Glomerular visceral epithelial cell (primary cell): ENCODE measurements at regions not wholly inside any gene's neighbourhood (a gene's known extent, or its start where the extent isn't known, plus 50 kb on each side); places are given as distances from the start of the nearest gene placed in this dataset.

Experiments used
- DNase-seq: peaks from one replicate; pipeline ENCODE4 v3.0.0-alpha.2; 2016; ENCODE audit errors: extremely low spot score

DNA sequence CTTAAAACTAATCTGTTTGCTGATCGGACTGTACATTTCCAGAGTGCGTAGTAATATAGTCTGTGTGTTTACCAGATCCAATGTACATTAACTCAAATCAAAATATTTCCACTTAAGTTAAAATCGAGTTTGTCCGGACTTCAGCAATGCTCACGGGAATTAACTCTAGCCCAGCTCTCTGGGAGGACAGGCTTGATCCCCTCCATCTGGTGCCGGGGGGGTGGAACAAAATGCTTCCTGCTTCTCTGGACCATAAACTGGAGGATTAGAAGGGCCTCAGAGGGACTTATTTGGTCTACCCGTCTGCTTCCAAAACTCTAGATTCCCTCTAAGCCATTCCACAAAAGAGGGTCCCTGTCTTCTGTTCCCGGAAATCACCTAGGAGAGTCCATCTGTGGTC is 511.2 kb downstream of the BUD13 start:
- DNase-seq, result no peak

DNA sequence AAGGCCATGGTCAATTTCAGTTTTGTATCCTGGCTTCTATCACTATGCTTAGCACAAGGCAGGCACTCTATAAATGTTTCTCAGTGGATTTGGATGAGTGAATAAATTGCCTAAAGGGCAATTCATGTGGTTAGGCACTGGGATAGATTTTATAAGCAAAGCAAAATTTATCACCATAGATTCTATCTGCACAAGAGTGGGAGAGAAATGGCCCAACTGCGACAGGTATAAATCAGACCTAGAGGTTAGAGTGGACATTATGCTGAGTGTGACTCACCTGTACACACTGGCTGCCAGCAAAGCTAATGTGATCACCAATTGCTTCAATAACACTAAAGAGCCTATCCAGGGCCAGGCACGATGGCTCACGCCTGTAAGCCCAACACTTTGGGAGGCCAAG is 514.0 kb downstream of the BUD13 start:
- DNase-seq, result no peak

DNA sequence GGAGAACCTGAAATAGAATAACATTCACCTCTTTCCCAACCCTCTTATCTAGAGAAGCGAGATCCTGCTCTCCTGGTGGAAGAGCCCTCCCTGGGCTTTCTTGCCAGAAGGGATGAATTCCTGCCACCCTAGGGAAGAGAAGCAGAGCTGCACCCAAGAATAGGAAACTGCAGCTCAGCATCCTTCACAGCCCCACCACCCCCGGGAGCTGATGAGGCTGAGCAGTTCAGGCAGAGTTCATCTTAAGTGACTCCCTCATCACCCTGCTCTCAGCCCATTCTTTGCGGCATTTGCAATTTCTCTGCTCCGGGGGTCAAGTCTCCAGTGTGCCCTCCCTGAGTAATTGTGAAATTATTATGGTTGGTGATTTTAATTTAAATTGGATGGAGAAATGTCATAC is 514.9 kb downstream of the BUD13 start:
- DNase-seq, result no peak

DNA sequence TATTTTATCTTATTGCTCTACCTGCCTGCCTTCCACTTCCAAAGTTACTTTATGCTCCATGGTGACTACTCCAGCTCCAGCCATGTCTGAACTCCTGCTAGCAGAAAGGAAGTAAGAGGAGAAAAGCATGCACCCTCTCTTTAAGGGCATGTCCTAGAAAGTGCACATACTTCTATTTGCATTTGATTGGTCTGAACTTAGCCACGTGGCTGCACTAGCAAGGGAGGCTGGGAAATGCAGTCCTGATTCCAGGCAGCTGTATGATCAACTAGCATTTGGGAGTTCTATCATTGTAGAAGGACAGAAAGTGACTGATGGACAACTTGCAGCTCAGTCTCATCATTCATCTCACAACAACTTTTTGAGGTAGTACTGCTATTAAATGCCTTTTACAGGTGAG is 515.7 kb downstream of the BUD13 start:
- DNase-seq, result no peak

DNA sequence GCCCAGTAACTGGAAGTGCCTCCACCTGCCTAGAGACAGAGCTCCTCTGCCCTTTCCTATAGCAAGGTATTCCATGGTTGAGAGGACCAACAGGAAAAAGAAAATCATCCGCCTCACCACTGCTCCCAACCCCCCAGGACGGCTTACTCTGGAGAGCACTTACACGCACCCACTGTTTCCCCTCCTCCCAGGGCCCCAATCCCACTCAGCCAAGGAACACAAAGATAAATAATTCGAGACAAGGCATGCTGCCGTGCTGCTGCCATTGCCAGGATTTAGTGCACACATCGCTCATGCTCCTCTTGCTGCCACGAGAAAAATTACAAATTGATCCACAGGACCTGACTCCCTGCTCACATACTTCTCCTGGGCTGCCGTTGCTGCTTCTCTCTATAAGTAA is 516.6 kb downstream of the BUD13 start:
- DNase-seq, result no peak

DNA sequence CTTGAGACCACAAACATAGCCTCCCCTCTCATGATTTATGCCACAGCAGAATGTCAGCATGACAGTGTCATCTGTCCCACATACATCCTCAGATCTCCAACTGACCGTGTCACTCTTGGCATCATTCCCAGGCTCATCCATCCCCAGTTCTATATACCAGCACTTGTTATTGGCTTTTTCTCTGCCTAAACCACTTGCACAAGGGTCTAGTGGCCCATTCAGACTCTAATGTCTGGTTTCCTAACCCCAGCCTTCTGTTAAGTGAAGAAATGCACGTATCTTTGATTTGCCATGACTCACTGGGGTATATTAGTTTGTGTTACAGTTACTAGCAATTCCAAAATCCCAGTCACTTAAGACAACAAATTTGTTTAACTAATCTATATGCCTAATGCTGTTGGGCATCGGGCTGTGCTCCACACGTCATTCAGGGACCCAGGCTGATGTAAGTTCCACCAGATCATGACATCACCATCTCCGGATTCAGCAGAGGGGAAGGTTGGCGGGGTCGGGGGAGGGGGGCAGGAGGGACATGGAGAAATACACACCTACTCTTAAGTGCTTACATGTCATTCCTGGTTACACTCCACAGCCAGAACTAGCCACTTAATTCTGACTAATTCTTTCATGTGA is 517.4 kb downstream of the BUD13 start:
- DNase-seq, result no peak

DNA sequence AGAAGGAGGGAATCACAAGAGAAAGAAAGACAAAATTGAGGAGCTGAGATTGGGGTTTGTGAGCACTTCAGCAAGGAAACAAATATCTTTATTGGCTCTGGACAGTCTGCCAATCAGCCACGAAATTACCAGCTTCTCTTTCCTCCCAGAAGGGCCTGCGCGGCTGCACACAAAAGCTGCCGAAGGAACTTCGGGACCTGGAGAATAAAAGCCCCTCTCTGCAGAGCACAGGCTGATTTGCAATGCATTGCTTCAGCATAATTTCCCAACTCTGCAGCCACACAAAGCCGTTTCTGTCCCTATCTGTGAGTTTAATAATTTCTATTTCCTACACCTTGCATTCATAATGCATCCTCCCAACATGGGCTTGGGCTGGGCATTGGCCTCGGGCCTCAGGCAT is 522.6 kb downstream of the BUD13 start:
- no peak for DNase-seq

DNA sequence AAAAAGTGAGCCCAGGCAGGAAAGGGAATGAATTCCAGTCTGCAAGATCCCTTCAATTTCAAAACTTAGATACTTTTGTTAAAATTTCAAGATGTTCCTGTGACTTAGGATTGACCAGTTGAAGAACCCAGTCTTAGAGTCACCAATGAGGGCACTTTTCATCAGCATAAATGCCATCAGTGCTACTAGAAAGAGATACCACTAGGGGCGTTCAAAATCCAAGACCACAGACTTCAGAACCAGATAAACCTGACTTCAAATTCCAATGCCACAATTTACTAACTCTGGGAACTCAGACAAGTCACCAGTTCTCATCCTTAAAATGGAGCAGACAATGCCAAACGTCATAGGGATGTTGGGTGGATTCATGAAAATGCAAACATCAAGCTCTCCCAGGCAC is 523.2 kb downstream of the BUD13 start:
- DNase-seq, result no peak

DNA sequence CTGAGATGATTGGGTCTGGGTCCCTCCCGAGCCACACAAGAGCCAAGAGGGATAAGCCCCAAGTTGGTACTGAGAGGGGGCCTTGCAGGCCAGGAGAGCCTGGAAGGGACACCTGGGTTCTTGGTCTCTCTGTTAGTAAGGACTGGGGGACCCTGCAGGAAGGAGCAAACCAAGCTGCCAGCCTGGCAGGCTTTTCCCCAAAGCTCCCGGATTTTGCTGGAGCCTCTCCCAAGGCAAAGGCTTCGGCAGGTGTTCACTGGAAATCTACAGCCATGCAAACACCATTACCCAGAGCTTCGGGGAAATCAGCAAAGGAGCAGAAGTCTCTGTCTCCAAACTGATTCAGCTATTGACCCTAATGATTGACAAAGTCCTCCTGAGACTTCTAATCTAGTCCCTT is 527.9 kb downstream of the BUD13 start:
- DNase-seq, result no peak

DNA sequence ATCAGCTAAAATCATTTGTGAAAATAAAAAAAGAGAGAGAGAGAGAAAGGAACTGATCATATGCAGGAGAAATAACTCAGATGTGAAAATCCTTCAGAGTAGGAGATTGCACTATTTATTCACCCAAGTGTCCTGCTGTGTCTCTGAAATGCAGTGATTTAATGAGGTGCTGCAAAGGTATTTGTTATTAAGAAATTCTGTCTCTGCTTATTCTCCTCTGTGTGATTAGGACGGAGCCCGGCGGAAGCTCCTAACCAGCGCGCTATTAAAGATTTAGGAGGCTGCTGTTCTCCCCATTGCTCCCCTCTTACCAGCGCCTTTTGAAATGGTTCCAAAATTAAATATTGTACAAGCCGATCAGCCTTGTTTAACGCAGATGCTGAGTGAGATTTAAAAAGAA is 528.3 kb downstream of the BUD13 start:
- no peak for DNase-seq

DNA sequence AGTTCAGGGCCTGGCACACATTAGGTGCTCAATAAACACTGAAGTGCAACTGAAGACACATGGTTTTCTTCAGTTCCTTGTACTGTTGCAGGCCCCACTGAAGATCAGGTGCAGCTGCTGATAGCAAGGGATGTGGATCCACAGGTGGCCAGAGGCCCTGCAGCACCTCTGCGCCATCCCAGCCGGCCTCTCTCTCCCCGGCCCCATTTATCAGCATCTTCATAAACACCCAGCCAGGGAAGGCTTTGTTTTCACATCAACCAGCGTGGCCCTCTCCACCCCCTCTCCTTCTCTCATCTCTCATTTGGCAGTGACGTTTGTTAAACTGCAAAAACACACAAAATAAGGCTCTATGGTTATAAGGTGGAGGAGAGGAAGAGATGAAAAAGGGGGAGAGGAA is 528.8 kb downstream of the BUD13 start:
- DNase-seq, result no peak

DNA sequence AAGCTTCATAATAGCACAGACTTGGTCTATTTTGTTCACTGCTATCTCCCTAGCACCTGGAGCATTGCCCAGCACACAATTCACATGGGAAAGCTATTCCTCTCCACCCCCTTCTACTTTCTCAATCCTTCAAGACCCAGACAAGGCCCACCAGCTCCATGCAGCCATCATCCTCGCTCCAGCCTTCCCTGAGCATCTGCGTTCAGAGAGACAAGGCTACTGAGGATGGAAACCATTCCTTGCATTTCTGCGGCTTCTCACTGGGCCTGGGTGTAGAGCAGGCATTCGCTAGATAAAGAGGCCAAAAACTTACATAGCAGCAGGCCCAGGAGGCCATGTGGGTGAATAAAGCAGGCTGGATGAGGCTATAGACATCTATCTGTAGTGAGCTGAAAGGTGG is 530.8 kb downstream of the BUD13 start:
- DNase-seq, result no peak

DNA sequence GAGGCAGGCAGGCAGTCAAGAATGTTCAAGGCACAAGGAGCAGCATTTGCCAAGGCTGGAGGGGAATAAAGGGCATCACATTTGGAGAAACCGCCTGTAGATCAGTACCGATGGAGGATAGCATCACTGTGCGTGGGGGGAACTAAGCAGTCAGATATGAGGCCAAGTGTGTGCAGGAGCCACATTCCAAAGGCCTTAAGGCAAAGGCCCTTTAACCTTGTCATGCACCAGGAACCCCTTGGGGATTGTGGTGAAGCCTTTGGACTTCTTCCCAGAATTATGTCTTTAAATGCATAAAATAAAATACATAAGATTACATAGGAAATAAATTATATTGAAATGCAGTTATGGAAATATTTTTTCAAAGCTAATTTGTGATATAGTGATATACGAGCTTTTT is 532.1 kb downstream of the BUD13 start:
- peak; percentile 6 for DNase-seq

DNA sequence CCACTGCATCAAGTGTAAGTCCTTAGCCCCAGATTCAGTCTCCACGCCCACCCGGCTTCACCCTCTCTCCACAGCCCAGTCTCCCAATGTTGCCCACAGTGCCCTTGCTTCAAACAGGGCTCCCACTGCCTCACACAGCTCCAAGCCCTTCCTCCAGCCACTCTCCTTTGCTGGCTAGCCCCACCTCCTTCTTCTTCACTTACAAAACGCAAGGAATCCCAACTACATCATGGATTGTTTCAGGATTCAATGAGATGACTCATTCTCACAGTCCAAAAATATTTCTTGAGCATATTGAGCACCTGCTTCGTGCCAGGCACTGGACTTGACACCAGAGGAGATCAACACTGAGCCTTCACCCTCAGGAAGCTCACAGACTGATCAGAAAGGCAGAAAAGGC is 533.5 kb downstream of the BUD13 start:
- DNase-seq, result no peak

DNA sequence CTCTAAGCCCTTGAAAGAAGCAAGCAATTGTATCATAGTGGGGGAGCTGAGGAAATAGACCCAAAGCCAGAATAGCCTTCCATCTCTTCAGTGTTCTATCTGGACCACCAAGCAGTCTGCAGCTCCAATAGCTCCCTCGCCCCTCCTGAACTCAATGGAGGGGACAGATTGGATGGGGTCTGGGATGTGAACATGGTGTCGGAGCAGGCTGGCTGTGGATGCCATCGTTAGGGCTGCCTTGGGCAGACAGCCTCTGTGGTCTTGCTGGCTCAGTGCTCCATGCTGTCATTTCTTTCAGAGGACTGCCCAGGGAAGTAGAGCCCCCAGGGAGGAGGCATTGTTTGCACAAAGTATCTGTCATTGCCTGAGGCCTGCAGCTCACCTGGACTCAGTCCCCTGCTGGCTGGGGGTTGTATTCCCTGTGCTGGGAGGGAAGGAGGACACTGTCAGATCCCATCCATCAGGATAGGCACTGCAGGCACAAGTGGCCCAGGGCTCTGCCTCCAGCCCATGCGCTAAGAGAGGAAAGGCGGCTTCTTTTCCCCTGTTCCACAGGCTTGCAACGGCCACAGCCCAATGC is 537.7 kb downstream of the BUD13 start:
- DNase-seq, result no peak

DNA sequence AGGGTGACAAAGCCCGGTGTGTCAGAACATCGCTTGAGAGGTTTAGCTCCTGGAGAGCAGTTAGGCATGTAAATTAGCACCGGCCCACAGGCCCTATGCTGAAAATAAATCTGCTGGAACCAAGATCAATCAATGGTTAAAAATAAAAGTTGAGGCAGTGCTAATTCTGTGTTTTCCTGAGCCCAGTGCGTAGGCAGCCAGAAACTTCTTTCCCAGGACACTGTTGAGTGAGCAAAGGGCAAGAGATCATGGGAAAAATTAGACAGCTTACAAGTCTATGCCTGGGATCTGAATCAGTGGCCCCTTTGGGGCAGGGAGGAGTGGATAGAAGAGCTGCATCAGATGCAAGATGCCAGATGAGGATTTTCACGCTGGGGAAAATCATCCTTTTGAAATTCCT is 539.2 kb downstream of the BUD13 start:
- DNase-seq, result no peak

DNA sequence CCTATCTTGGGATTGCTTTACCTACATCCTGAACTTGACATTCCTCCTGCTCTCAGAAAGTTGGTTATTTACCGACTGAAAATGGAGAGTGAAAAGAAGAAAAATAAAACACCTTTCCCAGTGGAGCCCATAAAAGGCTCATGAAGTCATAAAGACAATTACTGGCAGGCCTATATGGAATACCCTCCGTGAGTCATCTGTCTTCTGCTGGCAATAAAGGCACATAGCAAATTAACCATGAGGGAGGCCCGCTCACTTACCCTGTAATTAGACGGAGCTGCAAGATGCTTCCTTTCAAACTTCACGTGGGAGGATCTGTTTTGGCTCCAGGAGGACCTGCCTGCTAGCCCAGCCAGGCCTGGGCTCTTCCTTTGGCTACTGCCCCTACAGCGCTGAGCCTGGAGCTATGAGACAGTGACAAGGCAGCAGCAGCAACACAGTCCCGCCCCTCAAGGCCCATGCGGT is 540.4 kb downstream of the BUD13 start:
- no peak for DNase-seq

DNA sequence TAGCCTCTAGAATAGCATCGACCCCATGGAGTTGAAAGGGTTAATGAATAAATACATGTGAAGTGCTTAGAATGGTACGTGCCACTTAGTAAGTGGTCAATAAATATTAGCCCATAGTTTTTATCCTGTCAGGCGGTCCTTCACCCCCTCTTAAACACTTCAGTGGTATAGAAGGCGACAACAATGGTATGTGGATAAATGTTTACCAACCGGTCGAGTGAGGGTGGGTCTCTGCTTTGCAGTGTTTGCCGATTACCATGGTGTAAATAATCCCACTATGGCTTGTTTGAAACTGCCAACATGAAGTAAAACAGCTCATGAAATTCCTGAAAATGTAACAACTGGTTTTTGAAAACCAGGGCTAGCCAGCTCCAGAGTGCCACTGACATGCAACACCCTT is 541.2 kb downstream of the BUD13 start:
- no peak for DNase-seq

DNA sequence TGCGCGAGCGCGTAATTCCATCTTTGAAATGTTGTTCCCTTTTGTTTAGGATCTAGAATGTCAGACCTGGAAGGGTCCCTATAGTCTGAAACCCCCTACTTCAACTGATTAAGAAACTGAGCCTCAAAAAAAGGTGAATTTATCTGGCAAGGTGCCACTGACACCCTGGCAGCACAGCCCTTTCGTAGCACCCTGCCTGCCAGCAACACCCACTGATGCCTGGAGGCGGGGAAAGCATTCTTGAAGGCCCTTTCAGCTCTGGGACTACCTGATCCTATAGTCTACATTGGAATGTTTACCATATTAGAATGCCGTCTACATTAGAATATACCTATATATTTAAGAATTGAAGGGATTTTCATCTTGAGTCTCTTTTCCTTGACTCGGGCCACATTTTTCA is 542.3 kb downstream of the BUD13 start:
- DNase-seq, result no peak

DNA sequence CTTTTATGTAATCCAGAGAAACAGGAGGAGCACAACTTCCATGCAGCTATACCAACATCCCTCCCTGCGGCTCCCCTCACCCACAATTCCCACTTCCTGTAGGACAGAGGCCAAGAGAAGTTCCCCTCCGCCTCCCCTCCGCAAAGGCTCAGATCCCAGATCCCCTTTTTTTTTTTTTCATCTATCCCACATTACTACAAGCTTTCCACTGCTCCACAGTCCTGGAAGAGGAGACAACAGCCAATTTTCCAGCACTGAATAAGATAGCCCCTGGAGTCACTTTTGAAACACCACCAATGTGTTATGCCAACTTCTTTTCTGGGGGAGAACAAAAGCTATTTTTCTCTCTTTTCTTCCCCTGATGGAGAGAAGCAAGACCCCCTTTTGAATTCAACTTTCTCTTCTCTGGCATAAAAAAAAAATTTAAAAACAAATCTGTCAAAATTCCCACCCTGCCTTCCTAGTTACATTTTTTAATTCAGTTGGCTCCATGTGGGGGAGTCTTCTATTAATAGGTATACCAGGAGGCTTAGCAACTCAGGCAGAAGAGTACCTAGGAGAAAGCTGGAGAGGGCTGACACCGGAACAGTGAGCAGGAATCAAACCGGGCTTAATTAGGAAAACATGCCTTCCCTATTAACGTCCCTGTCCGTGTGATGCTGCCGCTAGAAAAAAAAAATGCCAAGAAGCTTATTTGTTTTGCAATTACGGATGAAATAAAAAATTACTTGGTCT is 543.4 kb downstream of the BUD13 start:
- DNase-seq, result no peak

DNA sequence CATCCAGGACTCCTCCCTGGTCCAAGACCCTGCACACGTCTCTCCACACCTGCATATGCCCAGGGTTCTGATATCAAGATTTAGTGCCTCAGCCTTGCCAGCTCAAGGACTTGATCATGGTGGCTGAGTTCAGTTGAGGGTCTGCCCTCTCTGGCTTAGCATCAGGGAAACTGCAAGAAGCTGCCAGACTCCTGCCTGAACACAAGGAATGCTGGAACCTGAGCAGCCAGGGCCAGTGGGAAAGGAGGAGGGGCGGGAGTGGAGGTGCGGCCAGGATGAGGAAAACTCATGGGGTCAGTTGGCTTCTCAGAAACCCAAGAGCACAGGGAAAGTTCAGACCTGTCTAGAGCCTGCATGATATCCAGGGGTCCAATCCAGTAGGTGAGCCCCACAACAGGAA is 546.1 kb downstream of the BUD13 start:
- DNase-seq, result no peak

DNA sequence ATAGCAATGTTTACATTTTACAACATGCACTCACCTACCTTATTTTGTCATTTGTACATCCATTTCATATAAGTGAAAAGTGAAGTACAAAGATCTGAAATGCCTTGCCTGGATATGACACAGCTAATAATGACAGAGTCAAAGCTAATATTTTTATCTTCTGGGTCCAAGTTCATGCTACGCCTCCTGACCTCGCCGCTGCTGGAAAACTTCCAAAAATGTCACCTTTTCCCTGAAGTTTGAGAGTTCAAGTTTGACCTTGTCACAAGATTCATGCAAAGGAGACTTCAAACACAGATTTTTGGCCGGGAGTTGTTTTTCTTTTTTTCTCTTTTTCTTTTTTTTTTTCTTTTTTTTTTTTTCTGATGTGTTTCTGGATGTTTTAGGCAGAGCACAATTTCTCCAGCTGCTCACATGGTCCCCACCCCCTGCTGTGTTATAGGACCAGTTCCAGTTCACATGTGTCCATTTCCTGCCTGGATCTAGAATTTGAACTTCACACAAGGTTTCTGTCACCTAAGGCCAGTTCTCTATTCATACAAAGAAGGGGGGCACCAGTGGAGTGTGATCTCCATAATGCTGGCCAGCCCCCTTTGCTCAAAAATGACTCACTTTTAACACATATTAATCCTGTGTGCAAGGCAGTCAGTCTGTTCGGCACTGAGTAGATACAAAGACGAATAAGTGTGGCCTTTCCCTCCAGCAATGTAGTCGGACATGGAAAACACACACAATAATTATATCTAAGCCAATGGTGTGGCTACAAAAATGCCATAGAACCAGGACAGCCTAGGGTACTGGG is 546.8 kb downstream of the BUD13 start:
- DNase-seq, result no peak

DNA sequence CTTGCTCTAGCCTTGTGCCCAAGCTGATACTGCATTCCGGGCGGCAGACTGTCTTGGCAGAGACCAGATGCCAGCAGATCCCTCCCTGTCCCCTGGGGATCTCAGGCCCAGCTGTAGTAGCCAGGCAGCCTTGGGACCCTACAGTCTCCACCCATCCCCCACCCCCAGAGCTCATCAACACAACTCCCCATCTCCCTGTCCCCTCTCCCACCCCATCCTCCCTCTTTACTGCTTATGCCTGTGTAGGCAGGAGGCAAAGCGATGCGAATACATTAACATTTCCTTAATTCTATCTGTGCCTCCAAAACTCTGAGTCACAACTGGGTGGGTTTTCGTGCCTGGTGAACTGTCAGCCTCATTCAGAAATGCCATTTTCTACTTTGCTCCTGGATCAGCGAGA is 547.6 kb downstream of the BUD13 start:
- no peak for DNase-seq
